Astrocyte (in vitro differentiated cells and primary cell): ENCODE measurements at regions not wholly inside any gene's neighbourhood (a gene's known extent, or its start where the extent isn't known, plus 50 kb on each side); places are given as distances from the start of the nearest gene placed in this dataset.

ENCODE experiments used
- DNase-seq: peaks from one replicate; pipeline ENCODE4 v3.0.0-alpha.2; 2010; ENCODE audit warnings: low read depth
- FAIRE-seq: peaks from 2 replicates; lab custom pipeline; 2011; peaks lifted over from hg19 to GRCh38; lab: Jason Lieb, UNC
- H2AFZ ChIP-seq: 2 replicates; pipeline ENCODE4 v1.6.0; 2012; ENCODE audit warnings: low read depth, low read length, inconsistent platforms
- H3K27ac ChIP-seq: 2 replicates; pipeline ENCODE4 v1.5.1; 2011; ENCODE audit warnings: low read depth, low read length, inconsistent platforms
- H3K27me3 ChIP-seq: 2 replicates; pipeline ENCODE4 v1.6.0; 2011; ENCODE audit warnings: low read length, inconsistent platforms; ENCODE audit not compliant: insufficient read depth
- H3K36me3 ChIP-seq: 2 replicates; pipeline ENCODE4 v1.5.1; 2011; ENCODE audit warnings: low read length, inconsistent platforms; ENCODE audit not compliant: insufficient read depth
- H3K4me1 ChIP-seq: 2 replicates; pipeline ENCODE4 v1.5.1; 2011; ENCODE audit warnings: low read length, inconsistent platforms; ENCODE audit not compliant: insufficient read depth
- H3K4me2 ChIP-seq: 2 replicates; pipeline ENCODE4 v1.6.0; 2012; ENCODE audit warnings: low read length, inconsistent platforms
- H3K4me3 ChIP-seq: 2 replicates; pipeline ENCODE4 v1.5.1; 2011; ENCODE audit warnings: low read depth, mild to moderate bottlenecking, low read length, inconsistent platforms; ENCODE audit not compliant: insufficient read depth
- H3K79me2 ChIP-seq: 2 replicates; pipeline ENCODE4 v1.6.0; 2012; ENCODE audit warnings: mild to moderate bottlenecking, low read length, inconsistent platforms; ENCODE audit not compliant: insufficient read depth
- H3K9ac ChIP-seq: 2 replicates; pipeline ENCODE4 v1.6.0; 2012; ENCODE audit warnings: mild to moderate bottlenecking, low read length, inconsistent platforms
- H3K9me3 ChIP-seq: 2 replicates; pipeline ENCODE4 v1.5.1; 2012; ENCODE audit warnings: low read depth, mild to moderate bottlenecking, low read length, inconsistent platforms; ENCODE audit not compliant: insufficient read depth
- H4K20me1 ChIP-seq: 2 replicates; pipeline ENCODE4 v1.6.0; 2012; ENCODE audit warnings: low read length, inconsistent platforms; ENCODE audit not compliant: insufficient read depth
- H3K27ac Mint-ChIP-seq: one replicate; pipeline ENCODE4 v1.8.0; 2021; ENCODE audit warnings: mild to moderate bottlenecking, mixed read lengths; ENCODE audit not compliant: unreplicated experiment
- H3K27me3 Mint-ChIP-seq: one replicate; pipeline ENCODE4 v1.8.0; 2021; ENCODE audit warnings: low read depth, mixed read lengths; ENCODE audit not compliant: unreplicated experiment
- H3K36me3 Mint-ChIP-seq: one replicate; pipeline ENCODE4 v1.8.0; 2021; ENCODE audit warnings: low read depth, mixed read lengths; ENCODE audit not compliant: unreplicated experiment
- H3K4me1 Mint-ChIP-seq: one replicate; pipeline ENCODE4 v1.8.0; 2021; ENCODE audit warnings: low read depth, mixed read lengths; ENCODE audit not compliant: unreplicated experiment
- H3K4me3 Mint-ChIP-seq: one replicate; pipeline ENCODE4 v1.8.0; 2021; ENCODE audit warnings: mild to moderate bottlenecking, moderate library complexity, mixed read lengths; ENCODE audit not compliant: unreplicated experiment
- H3K9me3 Mint-ChIP-seq: one replicate; pipeline ENCODE4 v1.8.0; 2021; ENCODE audit warnings: mild to moderate bottlenecking, mixed read lengths; ENCODE audit not compliant: unreplicated experiment
- EZH2 ChIP-seq: IDR thresholded peaks from 2 replicates; pipeline ENCODE4 v1.6.1; 2012; ENCODE audit warnings: mild to moderate bottlenecking, low read length, inconsistent platforms; ENCODE audit not compliant: insufficient read depth
- TF ChIP-seq, protein P1 (sequence below): IDR thresholded peaks from 2 replicates; pipeline ENCODE4 v1.5.1; 2011; ENCODE audit warnings: low read depth, mild to moderate bottlenecking, inconsistent platforms, low read length, moderate library complexity; ENCODE audit not compliant: insufficient read depth

DNA sequence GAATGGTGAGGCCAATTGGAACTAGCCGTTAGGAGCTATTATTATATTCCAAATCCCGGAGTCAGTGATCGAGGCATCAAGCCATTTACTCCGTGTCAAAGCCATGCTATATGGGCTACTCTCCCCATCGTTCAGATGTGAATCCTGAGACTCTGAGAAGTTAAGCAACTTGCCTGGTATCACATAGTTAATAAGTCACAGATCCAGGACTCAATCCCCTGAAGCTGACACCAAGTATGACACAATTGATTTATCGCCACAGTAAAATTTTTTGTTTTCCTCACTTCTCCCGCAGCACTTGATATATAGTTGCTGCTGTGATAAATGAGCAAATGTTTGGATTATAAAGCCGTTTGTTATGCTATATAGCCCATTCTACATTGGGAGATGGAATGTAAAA lies 50.8 kb upstream of the TSHZ2 start:
- TF ChIP-seq EZH2, result no peak
- TF ChIP-seq, protein P1, sequence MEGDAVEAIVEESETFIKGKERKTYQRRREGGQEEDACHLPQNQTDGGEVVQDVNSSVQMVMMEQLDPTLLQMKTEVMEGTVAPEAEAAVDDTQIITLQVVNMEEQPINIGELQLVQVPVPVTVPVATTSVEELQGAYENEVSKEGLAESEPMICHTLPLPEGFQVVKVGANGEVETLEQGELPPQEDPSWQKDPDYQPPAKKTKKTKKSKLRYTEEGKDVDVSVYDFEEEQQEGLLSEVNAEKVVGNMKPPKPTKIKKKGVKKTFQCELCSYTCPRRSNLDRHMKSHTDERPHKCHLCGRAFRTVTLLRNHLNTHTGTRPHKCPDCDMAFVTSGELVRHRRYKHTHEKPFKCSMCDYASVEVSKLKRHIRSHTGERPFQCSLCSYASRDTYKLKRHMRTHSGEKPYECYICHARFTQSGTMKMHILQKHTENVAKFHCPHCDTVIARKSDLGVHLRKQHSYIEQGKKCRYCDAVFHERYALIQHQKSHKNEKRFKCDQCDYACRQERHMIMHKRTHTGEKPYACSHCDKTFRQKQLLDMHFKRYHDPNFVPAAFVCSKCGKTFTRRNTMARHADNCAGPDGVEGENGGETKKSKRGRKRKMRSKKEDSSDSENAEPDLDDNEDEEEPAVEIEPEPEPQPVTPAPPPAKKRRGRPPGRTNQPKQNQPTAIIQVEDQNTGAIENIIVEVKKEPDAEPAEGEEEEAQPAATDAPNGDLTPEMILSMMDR, result no peak
- Mint-ChIP-seq H3K36me3 (no peaks in the 10 kb centered on the region), H3K27me3 (no peaks in the 10 kb centered on the region), H3K4me1 (peaks cover 26% of the 10 kb centered on the region), H3K27ac (no peak overlapping the region), H3K9me3 (no peaks in the 10 kb centered on the region), H3K4me3 (no peak overlapping the region)
- H3K36me3 ChIP-seq, result no peaks in the 10 kb centered on the region
- no peaks in the 10 kb centered on the region for H3K9me3 ChIP-seq
- no peak overlapping the region for H2AFZ ChIP-seq
- DNase-seq (no peak), FAIRE-seq (no peak)
- H3K4me3 ChIP-seq, result no peak overlapping the region
- H3K4me2 ChIP-seq, result no peak overlapping the region
- no peaks in the 10 kb centered on the region for H4K20me1 ChIP-seq
- peaks cover 9% of the 10 kb centered on the region for H3K4me1 ChIP-seq
- no peaks in the 10 kb centered on the region for H3K79me2 ChIP-seq
- H3K27me3 ChIP-seq, result no peaks in the 10 kb centered on the region
- no peak overlapping the region for H3K27ac ChIP-seq
- no peak overlapping the region for H3K9ac ChIP-seq

DNA sequence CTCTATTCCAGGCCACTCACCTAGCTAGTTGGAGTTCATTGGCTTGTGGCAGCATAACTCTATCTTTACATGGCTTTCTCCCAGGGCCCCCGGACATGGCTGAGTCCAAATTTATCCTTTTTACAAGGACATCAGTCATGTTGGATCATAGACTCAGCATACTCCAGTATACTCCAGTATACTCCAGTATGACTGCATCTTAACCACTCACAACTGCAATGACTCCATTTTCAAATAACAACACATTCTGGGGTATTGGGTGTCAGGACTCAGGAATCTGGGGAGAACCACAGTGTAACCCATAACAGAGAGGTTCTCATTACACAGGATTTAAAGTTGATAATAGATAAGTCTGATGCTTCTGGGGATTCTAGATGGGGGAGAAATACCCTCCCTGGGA lies 53.8 kb upstream of the TSHZ2 start:
- Histone ChIP-seq H3K27me3 (no peaks in the 10 kb centered on the region), H3K36me3 (no peaks in the 10 kb centered on the region), H3K9me3 (no peaks in the 10 kb centered on the region), H3K4me2 (no peak overlapping the region), H3K27ac (no peak overlapping the region), H3K9ac (no peak overlapping the region), H3K4me3 (no peak overlapping the region), H3K79me2 (no peaks in the 10 kb centered on the region), H3K4me1 (peaks cover 6% of the 10 kb centered on the region), H2AFZ (no peak overlapping the region), H4K20me1 (no peaks in the 10 kb centered on the region)
- FAIRE-seq (no peak), DNase-seq (peak; percentile 8)
- Mint-ChIP-seq H3K4me1 (peaks cover 12% of the 10 kb centered on the region), H3K4me3 (no peak overlapping the region), H3K27ac (no peak overlapping the region), H3K9me3 (peaks cover 2% of the 10 kb centered on the region), H3K36me3 (no peaks in the 10 kb centered on the region), H3K27me3 (no peaks in the 10 kb centered on the region)
- TF ChIP-seq, protein P1, result no peak
- TF ChIP-seq EZH2, result no peak

DNA sequence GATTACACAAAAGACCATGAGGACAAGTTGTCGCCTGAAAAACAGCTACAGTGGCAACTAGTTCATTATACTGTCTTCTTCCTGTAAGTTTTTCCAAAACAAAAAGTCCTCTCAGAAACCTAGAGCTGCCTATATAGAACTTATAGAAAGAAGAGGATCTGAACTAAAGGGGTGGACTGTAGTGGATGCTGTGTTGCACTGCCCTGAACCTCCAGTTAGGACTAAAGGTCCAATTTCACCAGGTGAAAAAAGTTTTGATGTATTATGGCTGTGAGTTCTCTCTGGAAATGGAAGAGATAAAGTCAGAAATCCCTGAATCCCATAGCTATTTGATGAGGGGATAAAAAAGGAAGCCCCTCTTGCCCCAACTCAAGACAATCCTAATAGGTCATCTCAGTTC lies 56.6 kb upstream of the TSHZ2 start:
- FAIRE-seq, result no peak
- no peaks in the 10 kb centered on the region for H3K36me3 Mint-ChIP-seq
- Histone ChIP-seq H2AFZ (no peak overlapping the region), H3K79me2 (no peaks in the 10 kb centered on the region), H3K9ac (no peak overlapping the region), H3K27ac (no peak overlapping the region), H3K4me2 (no peak overlapping the region), H3K9me3 (no peaks in the 10 kb centered on the region), H3K4me3 (no peak overlapping the region), H3K36me3 (no peaks in the 10 kb centered on the region), H3K4me1 (no peaks in the 10 kb centered on the region), H4K20me1 (no peaks in the 10 kb centered on the region), H3K27me3 (no peaks in the 10 kb centered on the region)
- TF ChIP-seq, protein P1, result no peak
- no peak for TF ChIP-seq EZH2
- no peaks in the 10 kb centered on the region for H3K27me3 Mint-ChIP-seq
- no peak overlapping the region for H3K27ac Mint-ChIP-seq
- peaks cover 2% of the 10 kb centered on the region for H3K9me3 Mint-ChIP-seq
- H3K4me1 Mint-ChIP-seq, result no peaks in the 10 kb centered on the region
- no peak for DNase-seq
- no peak overlapping the region for H3K4me3 Mint-ChIP-seq
